GM18519 (cell line): ENCODE measurements at regions not wholly inside any gene's neighbourhood (a gene's known extent, or its start where the extent isn't known, plus 50 kb on each side); places are given as distances from the start of the nearest gene placed in this dataset.

Experiments used
- ATAC-seq: cut with Tn5 transposase; IDR thresholded peaks from one replicate; pipeline ENCODE4 v1.9.1; 2021; ENCODE audit warnings: mild to moderate bottlenecking, moderate library complexity; ENCODE audit not compliant: unreplicated experiment, low FRiP score

DNA sequence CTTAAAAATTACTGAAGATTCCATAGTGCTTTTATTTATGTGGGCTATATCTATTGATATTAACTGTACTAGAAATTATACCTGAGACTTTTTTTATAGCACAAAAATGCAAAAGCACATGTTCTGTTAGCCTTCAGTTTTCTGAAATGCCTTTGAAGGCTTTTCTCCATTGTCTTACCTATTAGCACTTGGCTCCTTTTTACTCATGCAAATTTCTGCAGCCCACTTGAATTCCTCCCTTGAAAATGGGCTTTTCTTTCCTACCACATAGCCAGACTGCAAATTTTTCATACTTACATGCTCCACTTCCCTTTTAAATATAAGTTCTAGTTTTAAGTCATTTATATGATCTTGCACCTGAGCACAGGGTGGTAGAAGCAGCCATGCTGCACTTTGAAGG, 453.0 kb upstream of the TRIB2 start:
- ATAC-seq: no peak

DNA sequence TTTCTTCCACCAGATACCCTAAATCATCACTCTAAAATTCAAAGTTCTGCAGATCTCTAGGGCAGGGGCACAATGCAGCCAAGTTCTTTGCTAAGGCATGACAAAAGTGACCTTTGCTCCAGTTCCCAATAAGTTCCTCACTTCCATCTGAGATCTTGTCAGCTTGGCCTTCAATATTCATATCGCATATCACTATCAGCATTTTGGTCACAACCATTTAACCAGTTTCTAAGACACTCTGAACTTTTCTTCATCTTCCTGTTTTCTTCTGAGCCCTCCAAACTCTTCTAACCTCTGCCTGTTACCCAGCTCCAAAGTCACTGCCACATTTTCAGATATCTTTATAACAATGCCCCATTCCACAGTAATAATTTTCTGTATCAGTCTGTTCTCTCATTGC, 452.6 kb upstream of the TRIB2 start:
- no peak for ATAC-seq

DNA sequence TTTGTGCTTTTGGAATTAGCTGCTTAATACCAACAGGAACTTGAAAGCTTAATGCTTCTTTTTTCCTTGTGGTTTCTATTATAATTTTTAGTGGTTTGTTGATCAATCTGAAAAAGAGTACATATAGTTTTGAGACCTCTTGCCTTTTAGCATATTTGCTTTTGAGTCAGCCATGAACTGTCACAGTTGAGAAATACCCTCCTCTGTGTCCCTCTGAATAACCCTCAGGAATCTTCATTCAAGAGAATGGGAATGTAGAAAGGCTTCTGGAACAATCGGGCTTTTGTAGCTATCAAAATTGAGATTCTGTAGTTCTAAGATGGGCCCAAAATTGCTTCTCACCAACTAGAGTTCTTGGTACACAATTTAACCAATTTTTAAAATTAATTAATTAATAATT, 451.1 kb upstream of the TRIB2 start:
- no peak for ATAC-seq

DNA sequence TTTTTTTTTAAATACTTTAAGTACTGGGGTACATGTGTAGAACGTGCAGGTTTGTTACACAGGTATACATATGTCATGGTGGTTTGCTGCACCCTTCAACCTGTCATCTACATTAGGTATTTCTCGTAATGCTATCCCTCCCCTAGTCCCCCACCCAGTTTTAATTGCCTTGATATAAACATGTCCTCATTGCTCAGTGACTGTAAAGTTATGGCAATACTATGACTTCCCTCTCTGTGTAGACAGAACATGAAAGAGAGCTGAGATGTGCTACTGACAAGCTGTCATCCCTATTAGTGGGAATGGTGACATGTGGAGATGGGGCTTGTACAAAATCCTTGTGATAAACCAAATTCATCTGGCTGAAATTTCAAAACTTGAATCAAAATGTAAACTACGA, 449.7 kb upstream of the TRIB2 start:
- no peak for ATAC-seq

DNA sequence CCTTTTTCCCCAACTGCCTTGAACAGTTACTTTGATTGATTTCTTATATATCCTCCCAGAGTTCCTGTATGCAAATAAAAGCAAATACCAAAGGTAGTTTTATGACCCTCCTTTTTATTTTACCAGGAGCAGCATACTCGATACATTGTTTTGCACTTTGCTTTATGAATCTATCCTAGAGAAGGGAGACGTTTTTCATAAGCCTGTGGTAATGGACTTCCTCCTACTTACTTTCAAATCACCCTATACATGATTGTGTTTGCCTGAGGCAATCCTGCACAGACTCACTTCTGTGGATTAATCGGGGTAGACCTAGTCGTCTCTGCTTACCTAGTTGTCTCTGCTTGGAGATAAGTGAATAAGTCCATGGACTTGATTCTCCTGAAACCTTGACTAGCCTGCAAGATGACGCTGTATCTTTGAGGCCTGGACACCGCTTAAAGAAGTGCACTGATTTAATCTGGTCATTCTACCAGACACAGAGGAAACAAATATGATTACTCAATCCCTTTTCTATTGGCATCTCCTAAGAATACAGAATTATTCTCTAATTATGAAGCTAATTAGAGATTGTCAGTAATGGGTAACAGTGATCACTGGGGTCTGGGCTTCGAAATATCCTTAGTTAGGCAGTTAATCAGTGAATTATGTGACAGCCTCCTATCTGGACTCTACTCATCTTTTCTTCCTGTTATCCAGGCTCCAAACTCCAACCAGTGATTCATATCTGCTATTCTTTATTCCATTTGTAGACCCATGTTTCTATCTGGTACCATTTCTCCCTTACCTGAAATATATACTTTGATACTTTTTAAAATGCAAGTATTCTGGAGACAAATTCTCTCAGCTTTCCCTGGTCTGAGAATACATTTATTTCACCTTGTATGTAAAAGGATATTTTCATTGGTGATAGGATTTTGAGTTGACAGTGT, 447.4 kb upstream of the TRIB2 start:
- ATAC-seq: no peak

DNA sequence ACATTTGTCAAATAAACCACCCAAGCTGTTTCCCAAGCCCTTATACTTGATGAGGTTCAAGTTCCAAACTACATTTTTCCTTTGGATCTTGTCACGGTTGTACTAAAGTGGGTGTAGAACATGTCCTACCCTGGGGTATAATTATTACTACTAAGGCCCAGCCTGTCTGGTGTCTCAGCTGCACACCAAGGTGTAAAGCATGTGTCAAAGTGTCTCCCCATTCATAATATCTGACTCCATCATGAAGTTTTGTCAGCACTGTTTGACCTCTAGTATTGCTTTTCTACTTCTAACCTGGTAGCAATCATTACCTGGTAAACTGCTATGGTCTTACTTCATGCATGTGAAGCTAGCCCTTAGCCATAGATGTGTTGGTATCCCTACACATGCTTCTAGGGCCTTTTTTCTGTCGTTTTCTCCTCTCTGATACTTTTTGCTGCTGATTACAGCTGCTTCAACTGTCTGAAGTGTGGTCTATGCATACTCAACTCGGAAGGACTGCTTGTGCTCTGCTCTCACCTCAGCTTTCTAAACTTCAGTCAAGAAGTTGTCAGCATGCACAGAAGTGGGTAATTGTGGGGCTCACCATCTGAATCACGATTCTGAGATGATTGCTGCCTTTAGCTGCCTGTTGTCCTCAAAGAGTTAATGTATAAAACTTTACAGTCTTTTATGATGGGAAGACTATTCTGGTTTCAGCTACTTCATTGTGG, 445.7 kb upstream of the TRIB2 start:
- ATAC-seq: peak; percentile 71

DNA sequence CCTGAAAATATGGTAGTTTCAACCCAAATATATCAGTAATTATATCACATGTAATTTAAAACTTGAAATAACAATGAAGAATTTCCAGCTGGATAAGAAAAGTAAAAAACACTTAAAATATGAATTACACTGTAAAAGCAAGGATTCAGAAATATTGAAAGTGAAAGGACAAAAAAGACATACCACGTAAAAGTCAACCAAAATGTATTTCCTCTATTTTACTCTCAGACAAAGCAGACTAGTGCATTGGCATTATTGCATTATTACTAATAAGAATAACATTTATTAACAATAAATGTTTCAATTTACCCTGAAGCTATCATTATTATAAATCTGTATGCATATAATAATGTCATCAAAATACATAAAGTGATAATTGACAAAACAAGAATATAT, 445.1 kb upstream of the TRIB2 start:
- peak; percentile 40 for ATAC-seq

DNA sequence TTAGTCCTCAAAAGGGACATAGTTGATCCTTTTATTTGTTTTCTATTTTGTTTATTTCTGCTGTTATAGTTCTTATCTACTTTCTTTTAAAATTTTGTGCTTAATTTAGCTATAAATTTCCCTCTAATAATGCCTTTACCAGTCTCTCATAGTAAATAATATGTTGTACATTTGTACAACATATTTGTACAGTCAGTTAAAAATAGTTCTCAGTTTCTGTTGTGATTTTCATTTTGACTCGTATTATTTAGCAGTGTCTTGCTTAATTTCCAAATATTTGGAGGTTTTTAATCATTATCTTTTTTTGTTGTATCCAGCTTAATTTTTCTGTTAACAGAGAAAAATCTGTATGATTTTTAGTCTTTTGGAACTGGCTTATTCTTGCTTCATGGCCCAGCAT, 443.6 kb upstream of the TRIB2 start:
- ATAC-seq: no peak

DNA sequence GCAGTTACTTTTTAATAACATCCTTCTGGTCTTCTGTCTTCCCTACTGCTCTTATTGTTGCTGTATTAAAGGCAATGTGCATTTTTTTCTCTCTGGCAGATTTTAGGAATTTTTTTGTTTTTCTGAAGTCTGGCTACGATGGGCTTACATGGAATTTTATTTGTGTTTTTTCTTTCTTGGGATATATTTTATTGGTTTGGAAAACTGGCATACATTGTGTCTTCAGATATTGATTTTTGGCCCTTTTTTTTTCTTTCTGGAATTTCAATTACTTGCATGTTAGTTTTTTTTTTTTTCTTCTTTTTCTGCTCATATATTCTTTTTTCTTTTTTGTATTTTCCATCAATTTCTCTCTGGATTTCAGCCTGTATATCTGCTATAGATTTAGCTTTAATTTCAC, 442.1 kb upstream of the TRIB2 start:
- no peak for ATAC-seq

DNA sequence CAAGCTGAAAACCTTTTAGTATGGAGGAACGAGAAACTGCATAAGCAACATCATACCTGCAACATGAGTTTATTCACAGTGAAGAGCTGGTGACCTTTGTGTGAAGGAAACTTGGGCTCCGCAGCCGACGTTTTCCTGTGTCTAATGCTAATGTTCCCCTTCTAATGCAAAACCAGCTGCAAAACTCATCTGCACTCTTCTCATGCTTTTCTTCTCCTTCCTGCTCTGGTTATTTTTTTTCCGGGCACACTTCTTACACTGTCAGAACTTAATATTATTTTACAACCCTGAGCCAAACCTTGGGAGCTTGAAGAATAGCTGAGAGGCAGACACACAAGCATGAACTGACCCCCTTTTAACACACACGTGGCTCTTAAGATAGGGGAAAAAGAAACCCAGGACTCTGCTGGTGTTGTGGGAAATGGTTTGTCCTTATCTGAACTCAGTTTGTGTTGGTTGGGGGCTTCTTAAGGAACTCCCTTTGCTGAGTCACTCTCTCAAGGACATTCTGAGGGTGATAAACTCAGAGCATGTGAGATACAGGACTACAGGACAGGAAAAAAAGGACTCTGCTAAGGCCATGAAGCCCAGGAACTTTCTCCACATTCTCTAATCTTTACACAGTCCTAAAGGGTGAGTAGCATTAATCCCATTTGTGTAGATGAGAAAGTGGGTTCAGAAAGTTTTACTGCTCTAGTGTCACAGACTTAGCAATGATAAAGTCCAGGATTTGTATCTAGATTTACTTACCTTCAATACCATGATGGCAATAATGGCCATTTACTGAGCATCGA, 439.3 kb upstream of the TRIB2 start:
- ATAC-seq: no peak

DNA sequence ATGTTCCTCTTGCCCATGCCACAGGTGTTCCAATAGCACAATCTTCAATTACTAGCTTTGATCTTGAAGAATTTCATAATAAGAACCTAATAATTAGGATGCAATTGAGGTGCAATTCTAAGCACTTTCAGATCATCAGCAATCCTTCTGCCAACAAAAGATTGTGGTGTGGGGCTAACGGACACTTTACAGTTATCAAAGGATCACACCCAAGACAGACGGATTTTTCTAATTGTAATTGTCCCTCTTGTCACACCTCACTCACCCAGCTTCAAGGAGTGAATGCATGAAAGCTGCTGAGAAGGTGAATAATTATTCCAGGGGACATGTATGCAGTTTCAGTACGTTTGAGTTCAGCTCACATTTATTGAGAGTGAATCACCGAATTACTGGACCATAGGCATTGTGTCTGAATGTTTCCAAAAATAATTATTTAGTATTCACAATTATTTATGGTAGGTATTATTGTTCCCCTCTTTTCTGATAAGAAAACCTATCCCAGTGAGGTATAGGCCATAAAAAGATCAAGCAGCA, 438.5 kb upstream of the TRIB2 start:
- no peak for ATAC-seq

DNA sequence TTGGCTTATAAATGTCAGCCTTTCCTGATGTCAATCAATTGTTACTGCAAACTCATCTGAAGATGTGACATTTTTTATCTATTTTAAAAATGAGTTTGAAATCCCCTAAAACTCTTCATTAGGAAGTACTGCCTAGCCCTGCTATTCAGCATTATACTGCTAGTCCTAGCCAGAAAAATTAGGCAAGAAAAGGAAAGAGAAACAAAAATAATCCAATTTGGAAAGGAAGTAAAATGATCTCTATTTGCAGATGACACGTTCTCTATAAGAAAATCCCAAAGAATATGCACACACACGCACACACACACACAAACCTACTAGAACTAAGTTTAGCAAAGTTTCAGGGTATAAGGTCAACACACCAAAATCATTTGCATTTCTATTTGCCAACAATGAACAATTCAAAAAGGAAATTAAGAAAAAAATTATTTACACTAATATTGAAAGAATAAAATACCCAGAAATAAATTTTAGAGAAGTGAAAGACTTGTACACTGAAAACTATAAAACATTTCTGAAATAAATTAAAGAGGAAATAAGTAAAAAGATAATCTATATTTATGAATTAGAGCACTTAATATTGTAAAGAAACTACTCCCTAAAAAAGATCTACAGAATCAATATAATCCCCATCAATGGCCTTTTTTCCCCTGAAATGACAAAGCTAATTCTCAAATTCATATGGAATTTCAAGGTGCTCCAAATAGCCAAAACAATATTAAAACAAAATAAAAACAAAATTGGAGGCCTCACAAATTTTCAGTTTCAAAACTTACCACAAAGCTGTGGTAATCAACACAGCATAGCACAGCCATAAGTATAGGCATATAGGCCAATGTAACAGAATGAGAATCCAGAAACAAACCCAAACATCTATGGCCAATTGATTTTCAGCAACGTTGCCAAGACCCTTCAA, 433.7 kb upstream of the TRIB2 start:
- ATAC-seq: peak; percentile 74

DNA sequence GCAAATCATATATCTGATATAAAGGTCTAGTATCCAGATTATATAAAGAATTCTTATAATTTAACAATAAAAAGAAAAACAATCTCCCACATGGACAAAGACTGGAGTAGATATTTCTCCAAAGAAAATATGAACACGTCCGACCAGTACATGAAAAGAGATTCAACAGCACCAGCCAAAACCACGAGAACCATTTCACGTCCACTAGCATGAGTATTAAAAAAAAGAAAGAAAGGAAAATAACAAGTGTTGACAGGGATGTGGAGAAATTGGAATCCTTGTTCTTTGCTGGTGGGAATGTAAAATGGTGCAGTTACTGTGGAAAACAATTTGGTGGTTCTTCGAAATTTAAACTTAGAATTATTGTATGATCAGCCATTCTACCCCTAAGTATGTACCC, 432.7 kb upstream of the TRIB2 start:
- ATAC-seq: no peak

DNA sequence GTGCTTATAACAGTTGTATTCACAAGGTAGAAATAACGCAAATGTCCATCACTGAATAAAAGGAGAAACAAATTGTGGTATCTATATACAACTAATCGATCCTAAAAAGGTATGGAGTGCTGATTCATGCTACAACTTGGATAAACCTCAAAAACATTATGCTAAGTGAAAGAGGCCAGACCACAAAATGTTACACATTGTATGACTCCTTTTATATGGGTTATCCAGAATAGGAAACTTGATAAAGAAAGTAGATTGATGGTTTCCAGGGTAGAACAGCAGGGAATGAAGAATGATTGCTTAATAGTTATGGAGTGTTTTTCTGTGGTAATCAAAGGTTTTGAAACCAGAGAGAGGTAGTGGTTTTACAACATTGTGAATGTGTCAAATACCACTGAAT, 432.2 kb upstream of the TRIB2 start:
- no peak for ATAC-seq

DNA sequence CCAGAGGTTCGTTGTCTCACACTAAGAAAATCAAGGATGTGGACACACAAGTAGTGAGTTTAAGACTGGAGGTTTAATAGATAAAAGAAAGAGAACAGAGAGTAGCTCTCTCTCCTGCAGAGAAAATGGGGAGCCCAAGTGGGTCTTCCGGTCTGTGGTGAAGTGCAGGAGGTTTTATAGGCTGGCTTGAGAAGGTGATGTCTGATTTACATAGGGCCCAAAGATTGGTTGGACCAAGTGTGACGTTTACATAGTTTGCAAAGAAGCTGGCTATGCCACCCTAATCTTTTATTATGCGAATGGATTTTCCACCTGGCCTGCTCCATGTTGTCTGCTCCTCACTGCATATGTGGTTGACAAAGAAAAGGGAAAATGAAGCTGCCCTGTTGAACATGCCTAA, 430.4 kb upstream of the TRIB2 start:
- no peak for ATAC-seq

DNA sequence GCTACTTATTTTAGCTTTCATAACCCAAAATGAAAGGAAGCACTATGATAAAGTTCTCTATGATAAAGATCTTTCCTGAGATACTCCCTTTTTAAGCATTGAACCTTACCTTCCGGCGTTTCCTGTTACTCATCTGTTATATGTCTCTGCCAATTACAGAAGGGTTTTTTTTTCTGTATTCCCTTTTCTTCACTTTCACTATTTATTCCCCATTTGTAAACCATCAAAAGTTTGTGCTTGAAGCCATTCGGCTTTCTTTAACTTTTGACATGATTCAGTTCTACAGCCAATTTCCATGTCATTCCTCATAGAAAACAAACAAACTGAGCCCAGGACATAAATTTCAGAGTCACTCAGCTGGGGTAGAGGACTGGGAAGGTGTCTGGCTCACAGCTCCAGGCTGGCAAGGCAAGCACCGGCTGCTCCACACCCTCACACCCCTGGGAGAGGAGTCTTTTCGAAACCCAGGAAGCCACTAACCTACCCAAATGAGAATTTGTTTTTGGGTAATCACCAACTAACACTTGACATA, 429.4 kb upstream of the TRIB2 start:
- no peak for ATAC-seq

DNA sequence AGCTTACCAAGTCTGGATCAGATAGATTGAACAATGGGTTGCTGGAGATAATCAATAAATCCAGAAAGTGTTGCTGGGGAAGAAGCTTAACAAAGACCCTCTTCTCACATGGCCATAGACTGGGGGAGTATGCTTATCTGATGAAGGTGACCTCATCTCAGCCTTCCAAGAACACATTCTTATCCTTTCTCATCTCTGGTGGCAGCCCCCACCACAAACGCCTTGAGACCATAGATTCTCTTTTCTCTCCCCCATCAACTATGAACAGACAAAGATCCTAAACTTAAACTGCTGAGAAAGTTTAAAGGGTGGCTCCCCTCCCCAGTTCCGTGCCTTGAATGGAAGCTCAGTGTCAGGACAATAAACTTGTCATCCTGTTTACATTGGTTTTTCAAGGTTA, 428.7 kb upstream of the TRIB2 start:
- no peak for ATAC-seq

DNA sequence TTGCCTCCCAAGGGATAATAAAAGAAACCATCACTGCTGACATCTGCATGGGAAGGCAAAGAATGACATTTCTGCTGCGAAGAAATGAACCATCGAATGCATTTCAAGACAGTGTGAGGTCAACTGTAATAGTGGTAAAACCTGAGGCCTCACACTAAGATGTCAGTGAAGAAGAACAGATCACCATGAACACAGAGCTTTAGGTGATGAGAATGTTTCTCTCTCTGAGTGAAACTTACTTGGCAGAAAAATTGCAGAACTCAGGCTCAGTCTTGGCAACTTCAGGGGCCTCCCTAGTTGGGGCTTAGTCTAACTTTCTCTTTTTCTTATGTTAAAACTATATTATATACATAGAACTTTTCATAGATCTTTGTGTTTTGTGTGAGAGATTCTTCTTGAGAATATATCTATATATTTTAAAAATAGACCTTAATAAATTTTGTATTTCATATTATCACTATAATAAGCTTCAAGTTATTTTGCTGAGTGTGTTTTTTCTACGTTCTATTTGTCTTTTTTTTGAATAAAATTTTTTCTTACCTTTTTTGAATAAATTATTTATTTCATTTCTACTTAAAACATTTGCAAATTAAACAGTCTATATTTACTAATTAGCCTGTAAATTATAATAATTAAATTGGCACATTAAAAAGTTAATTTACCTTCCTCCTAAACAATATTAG, 427.5 kb upstream of the TRIB2 start:
- no peak for ATAC-seq

DNA sequence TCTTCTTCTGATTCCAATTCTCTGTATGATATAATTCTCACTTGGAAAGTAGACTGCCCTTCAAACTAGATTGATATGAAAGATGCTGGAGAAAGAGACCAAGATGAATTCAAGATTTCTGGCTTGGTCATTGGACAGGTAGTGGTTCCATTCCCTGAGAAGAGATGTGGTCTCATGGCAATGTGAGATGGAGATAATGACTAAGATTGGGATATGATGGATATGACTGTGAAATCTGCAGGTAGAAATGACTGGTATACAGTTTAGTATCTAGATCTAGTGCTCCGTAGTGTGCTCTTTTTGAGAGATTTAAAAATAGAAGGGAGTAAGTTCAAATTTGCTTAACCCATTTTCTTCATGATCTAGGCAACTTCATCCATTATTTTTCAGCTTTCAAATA, 425.4 kb upstream of the TRIB2 start:
- ATAC-seq: no peak
